Umbilical cord (tissue), 1 donor: ENCODE measurements at regions not wholly inside any gene's neighbourhood (a gene's known extent, or its start where the extent isn't known, plus 50 kb on each side); places are given as distances from the start of the nearest gene placed in this dataset.
A peak's percentile ranks its signal among the peaks of the same experiment; 100 is the strongest.

Experiments
- DNase-seq: peaks from one replicate; pipeline ENCODE4 v3.0.0-alpha.2; 2015; ENCODE audit warnings: low spot score

DNA sequence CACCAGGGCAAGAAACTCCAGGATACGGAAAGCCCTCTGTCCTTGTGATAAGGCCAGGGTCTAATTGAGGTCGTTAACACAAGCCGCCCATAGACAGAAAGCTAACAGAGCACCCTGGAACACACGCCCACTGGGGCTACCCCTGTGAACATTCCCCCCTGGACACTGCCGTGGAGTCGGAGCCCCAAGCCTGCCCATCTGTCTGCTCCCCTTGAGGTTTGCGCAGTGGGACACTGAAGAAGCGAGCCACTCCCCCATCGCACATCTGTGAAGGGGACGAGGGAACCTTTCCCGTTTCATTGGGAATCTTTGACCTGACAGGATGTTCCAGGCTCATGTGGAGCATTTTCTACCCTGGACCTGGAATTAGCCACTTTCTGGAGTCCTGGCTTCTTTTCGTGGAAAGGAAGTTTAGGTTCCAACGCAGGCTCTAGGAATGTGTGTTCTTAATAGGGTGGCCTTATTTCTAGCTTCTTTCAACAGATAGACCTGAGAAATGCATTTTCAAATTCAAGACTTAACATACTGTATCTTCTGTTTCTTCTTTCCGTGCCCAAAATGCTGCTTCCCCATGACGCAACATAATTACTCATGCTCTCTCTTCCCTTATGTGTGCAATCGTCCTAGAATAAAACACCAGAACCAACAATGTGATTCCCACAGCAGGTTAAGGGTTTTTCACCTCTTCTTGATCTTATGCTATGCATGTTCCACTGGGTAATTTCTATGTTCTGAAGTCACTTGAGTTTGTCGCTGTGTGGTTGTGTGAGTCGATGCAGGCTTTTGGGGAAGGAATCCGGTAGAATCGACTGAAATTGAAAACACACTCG is 161.1 kb downstream of the ERMARD start:
- no peak for DNase-seq

DNA sequence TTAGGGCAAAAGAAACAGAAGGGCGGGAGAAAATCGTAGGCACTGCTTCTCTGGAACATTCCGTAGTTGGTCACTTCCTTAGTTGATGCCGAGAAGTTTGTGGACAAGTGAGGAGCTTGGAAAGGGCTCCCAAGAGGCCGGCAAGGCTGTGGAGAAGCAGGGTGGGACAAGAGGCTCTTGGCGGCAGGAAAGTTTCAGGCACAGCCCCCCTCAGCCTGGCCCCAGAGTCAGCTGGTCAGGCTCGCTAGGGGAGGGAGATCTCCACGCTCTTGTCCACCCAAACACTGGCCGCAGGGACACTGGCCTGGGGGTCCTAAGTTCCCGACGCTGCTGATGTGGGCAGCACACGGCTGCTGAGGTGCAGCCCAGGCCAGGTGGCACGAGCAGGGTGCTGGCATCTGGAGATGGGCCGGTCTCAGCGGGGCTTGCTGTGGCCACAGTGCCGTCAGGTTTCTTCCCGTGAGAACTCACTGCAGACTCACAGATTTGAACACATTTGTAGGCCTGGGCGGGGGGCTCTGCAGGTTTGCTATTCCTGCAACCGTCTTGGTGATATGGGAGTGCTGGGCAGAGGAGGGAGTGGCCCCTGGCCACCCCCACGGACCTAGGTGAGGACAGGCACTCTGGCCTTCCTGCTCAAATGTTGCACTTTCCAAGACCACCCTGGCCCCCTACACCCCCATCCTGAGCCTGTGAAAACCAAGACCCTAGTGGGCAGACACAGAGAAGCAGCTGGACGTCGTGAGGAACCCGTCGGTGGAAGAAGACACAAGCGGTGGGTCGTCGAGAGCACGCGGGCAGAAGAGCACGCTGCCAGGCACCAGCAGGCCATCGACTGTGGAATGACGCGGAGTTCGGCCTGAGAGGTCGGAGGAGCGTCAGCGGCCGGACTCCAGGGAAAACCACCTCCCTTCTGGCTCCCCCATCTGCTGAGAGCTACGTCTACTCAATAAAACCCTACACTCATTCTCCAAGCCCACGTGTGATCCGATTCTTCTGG is 160.1 kb downstream of the ERMARD start:
- DNase-seq: no peak

DNA sequence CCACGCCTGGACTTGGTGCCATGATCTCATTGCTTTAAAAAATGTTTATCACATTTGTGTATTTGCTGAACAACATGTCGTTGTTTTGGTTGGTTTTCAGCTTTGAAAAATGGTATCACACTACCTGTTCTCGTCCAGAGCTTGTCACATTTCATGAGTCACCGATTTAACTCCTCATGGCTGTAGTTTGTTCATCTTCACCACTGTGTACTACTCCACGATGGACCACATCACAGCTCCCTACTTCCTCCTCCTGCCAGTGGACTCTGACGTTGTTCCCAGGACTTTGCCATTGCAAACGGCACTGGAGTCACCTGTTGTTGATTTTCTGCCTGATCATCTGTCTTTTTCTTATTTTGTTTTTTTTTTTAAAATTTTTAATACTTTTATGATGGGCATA is 157.7 kb downstream of the ERMARD start:
- DNase-seq: no peak

DNA sequence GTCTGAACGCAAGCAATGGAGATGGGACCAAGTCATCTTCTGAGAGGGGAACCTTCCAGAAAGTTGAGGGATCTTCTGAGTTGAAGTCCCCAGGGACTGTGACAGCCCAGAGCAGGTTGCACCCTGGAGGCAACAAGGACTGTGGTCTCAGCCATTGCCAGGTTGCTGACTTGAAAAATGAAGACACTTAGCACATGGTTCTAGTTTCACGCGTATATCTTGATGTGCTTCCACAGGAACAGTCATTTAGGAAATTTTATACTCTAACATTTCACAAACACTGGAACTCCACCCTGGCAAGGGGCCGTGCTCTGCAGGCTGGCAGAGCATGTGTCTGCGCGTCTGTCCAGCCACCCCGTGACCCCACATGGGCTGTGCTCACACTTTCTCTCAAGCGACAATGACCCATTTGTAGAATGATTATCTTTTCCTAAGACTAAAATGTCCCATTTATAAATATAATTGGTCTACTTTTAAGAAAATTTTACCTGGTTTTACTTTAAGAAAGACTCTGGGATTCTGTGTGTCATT is 157.0 kb downstream of the ERMARD start:
- no peak for DNase-seq

DNA sequence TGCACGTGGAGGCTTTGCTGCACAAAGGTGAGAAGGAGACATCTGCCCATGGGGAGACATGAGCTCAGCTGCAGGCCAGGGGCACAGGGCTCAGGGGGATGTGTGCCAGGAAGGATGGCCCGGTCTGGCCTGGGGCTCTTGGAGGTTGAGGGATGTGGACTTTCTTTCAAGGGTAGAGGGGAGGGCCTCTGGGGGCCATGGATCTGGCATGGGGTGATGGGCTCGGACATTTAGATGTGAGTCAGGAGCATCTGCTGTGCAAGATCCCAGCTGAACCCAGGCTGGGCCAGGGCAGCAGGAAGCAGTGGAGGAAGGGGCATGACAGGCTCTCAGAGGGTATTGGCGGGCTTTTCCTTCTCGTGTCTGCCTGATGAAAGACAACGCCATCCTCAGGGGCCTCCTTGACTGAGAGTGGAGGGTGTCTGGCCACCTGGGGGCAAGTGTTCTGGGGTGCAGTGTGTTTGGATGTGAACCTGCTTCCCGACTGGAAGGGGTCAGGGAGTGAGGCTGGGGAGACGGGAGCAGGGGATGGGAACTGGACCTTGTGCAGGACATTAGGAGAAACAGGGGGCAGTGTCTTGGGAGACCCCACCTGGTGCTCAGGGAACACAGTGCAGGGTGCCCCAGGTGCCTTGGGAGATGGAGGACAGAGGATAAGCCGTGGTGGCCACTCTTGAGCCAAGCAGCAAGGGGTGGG is 156.1 kb downstream of the ERMARD start:
- DNase-seq: no peak

DNA sequence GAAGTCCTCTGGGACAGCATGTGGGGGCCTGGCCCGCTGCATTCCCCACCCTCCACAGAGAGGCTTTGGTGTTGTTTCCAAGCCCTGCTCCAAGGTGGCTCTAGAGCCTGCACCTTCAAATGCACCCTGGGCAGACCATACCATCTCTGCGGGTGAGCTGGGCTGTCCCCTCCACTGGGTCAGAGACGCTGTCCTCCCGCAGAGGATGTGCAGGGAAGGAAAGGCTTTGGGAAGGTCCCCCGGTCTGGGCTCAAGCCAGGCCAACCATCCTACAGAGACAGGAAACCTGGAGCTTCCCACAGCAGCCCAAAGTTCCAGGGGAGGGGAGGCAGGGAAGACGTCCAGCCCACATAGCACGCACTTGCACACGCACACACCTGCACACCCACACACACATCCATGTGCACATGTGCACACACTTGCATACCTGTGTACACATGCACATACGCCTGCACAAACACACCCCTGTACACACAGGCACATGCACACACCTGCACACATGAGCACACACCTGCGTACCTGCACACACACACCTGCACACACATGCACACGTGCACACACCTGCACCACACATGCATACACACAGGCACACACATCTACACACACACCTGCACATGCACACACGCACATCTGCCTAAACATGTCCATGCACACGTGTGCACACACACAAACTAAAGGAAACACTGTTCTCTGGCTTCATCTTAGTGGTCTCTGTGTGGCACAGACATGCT is 155.4 kb downstream of the ERMARD start:
- DNase-seq: no peak

DNA sequence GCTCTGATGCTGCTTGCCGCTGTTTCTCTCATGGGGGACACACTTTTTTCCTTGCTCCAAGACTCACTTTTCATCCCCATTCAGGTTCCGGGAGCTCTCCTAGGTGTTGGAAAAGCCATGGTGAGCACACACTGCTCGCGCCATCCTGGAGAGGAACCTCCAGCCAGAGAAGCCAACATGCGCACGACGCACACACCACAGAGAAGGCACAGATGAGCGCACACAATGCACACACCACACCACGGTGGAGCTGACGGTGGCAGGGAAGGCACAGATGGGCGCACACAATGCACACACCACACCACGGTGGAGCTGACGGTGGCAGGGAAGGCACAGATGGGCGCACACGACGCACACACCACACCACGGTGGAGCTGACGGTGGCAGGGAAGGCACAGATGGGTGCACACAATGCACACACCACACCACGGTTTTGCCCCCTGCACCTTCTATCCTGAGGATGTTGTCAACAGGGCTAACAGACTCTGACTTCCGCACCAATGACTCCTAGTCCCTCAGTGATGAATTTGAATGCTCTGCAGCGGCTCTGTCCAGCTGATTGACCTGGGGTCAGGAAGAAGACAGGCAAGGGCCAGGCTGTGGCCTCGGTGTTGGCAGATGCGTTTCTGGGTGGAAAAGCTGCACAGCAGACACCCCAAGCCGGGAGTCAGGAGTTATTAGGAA is 154.7 kb downstream of the ERMARD start:
- no peak for DNase-seq

DNA sequence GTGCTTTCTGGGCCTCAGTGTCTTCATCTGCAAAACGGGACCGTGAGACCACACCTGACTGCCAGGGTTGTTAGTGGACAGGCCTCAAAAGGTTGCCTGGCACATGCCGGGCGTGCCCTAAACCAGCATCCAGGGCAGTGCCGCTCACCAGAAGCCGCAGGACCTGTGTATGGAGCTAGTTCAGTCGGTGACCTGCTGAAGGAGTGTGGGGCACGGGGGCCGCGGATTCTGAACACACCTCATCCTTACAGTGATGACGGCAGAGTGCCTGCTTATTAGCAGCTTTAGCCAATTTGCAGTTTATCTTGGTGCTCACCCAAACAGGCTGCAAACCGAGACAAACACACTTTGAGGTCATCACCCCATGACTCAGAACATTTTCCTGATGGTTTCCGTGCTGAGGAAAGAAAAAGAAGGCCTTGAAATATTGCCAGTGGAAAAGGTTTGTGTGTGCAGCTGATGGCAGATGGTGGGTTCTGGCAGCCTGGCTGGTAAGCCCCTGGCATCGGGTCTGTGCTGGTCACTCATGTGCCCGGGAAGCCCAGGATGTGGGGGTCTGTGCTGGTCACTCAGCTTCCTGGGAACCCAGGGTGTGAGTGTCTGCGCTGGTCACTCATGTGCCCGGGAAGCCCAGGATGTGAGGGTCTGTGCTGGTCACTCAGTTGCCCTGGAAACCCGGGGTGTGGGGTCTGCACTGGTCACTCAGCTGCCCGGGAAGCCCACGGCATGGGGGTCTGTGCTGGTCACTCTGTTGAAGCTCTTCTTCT is 153.8 kb downstream of the ERMARD start:
- DNase-seq: peak; percentile 71

DNA sequence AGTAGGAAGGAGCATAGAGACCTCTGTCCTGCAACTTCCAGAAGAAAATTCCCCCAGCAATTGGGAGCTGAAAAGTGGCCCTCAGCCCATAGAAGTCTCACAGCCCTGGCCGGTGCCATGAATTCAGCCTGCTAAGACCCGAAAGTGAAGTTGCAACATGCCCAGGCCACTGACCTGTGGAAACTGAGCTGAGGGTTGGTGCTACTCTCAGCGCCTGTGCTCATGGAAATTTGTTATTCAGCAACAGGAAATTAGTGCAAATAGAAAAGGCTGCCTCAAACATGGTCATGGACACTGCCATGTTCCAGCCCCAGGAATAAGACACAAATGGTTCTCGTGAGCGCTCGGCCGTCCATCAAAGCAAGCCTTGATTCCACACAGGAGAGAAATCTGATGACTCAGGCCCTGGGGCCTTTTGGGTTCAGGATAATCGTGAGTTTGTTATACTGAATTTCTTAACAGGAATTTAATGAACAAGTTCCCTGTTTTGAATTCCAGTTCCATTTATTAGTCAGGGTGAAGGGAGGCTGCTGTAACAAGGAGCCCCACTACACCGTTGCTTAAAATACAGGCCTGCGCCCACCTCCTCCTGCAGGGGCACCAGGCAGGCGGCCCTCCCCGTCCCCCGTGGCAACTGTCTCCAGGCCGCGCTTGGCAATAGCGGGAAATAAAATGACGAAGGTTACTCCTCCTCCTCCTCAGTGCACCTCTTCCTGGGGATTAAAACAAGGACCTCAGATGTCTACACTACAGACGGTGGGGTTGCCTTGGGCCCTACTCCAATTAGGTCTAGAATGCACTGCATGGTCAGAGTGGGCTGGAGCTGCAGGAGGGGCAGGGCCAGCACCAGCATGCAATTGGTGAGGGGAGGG is 152.9 kb downstream of the ERMARD start:
- DNase-seq: no peak

DNA sequence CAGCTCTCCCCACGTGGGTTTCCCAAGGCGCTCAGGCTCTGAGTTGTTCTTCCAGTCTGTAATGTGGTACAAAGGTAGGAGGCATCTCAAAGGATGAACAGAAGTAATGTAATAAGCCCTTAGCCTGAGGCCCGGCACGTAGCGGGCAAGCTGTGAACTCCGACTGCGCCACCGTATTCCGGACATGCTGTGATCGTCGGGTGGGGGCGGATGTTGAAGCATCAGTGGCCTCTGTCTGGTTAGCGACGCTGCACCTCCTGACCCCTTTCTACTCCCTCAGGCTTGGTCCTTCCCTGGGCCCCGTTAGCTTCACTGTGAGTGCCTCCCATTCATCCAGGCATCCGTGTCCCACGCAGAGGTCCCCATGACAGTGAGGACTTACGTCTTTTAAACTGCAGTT is 151.7 kb downstream of the ERMARD start:
- no peak for DNase-seq

DNA sequence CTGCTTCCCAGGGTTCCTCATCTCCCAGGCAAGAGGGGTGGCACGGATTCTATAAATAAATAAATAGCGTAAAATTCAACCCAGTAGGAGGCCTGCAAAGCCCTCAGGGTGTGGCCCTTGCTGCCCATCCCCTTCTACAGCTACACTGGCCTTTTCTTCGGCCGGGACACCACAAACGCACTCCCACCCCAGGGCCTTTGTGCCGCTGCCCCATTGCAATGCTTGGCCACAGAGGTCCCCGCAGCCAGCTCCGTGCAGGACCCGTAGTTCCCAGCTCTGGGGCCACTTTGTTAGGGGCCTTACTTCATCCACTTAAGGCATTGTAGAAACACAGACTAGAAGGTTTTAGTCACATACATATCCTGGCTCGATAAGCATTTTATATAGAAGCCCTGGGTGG is 151.2 kb downstream of the ERMARD start:
- no peak for DNase-seq

DNA sequence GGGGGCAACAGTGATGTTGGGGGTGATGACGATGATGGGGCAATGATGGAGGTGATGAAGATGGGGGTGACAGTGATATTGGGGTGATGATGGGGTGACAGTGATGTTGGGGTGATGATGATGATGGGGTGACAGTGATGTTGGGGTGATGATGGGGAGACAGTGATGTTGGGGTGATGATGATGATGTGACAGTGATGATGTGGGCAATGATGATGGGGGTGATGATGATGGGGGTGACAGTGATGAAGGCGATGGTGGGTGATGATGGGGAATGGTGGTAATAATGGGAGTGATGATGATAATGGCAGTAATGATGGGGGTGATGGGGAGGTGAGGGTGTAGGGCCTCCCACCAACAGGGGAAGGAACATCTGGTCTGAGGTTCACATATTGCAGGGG is 150.6 kb downstream of the ERMARD start:
- DNase-seq: no peak

DNA sequence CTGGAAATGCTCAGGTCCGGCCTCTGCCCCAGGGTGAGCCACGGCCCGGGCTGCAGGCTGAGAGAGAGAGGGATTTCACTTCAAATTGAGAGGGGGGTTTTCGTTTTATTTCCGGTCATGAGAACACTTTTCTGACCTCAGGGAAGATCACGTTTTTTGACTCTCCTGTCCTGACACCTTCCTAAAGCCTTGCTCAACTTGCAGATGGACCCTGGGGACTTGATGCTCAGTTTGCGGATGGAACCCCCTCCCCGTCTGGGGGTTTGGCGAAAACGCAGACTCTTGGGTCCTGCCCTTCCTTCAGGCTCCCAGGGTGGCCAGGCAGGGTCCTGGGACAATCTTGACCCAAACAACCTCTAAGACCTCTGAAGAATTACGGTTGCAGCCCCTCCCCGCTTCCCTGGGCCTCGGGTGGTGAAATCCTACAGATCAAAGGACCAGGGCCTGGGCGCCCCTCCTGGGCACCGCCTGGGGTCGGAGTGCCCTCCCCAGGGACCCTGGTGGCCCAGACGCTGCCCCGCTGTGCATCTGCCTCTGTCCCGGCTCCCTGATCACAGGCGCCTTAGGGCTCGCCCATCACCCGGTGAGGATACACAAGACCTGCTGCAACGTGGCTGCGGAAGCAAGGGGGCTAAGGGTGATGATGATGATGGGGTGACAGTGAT is 148.2 kb downstream of the ERMARD start:
- DNase-seq: no peak

DNA sequence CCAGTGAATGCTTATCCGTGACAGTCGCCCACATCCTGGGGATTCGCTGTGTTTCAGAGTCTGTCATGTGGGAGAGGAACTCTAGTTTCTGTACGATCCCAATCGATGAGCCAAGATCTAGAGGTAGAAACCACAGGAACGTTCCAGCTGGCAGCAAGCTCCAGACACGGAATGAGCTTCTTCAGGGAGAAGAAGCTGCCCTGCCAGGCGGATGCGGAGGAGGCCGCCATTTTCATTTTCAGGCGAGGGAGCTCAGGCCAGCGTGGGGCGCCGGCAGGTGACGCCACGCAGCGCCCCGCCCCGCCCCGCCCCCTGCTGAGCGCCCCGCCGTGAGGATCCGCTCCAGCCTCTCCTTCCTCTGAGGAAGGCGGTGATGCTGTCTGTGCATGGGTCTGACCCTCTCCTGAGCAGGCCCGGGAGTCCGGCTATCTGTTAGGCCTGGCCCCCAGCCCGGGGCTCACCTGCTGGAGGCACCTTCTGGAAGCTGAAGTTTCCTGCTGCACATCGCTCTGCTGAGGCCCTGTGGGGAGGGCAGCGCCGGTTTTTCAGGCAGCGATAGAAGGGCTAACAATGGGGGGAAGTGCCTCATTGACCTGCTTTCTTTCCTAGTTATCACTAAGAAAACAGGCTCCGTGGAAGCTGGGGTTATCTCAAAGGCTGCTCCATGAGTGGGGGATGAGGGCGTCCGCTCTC is 147.5 kb downstream of the ERMARD start:
- peak; percentile 36 for DNase-seq

DNA sequence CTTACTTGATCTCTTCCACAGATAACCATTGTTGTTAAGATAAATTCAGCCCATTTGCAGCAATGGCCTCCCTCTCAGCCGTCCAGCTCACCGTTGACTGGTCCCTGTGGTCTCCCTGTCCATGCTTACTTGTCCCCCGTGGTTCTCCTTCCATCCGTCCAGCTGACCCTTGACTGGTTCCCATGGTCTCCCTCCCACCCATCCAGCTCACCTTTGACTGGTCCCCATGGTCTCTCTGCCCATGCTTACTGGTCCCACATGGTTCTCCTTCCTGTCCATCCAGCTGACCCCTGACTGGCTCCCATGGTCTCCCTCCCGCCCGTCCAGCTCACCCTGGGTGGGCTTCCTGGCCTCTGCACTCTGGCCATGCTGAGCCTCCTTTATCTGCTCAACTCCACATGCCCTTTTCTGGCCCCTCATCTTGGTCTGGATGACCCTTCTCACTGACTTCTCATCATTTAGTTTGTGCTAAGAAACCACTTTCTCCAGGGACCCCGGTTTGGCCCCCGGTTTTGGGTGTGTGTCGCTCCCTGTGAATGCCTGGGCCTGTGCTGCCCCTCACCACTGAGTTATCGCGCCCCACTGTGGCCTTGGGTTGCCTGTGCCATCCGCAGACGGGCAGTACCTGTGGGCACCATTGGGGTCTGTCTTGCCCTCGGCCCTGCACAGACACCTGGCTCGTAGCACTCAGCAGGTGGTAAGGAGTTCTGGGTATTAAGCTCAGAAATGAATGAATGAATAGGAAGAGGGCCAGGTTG is 146.4 kb downstream of the ERMARD start:
- DNase-seq: no peak

DNA sequence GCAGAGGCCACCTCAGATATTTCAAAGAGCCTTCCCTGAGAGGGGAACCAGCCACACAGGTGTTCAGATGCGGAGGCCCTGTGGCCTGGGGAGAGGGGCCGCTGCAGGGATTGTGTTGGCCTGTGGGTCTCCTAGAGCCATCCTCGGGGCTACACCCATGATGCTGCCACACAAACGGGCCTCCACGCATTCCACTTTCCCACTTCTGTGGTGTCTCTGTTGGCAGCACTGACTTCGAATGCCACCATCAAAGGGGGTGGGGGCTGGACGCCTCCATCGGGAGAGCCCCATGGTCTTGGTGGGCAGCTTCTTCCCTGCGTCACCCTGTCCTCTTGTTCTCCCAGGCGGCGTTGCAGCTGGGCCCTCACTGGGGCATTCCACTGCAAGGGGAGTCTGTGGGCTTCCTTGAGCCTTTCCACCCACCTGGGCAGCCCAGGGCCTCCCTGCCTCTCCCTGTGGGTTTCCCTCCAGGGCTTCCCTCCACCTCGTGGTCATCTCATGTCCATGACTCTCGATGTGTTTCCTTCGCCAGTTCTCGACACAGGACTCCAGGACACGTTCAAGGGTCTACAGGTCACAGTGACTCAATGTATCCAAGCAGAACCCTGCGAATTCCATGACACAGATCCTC is 145.5 kb downstream of the ERMARD start:
- no peak for DNase-seq
